ENCODE measurements at regions not wholly inside any gene's neighbourhood (a gene's known extent, or its start where the extent isn't known, plus 50 kb on each side); places are given as distances from the start of the nearest gene placed in this dataset.
A peak's percentile ranks its signal among the peaks of the same experiment; 100 is the strongest.

- ATAC-seq: no peak
- TF ChIP-seq ARNTL (CRISPR knock-in tag; IDR thresholded peaks at IDR 0.05; ENCODE audit: borderline replicate concordance, low read depth) (no peak), CSRNP3 (CRISPR knock-in tag; IDR thresholded peaks at IDR 0.05) (no peak), ZFP30 (CRISPR knock-in tag; IDR thresholded peaks at IDR 0.05) (no peak), ZFP3 (CRISPR knock-in tag; IDR thresholded peaks at IDR 0.05) (no peak), PATZ1 (CRISPR knock-in tag; IDR thresholded peaks at IDR 0.05; ENCODE audit: borderline replicate concordance) (no peak), ESRRG (CRISPR knock-in tag; IDR thresholded peaks at IDR 0.05) (no peak), ZNF70 (CRISPR knock-in tag; IDR thresholded peaks at IDR 0.05) (no peak)
Measured at GRCh38 chr5:167801999-167802398, 489.4 kb upstream of the WWC1 start.

- no peak for ATAC-seq
- peak; percentile 19; the same call in 1 of the 2 replicates for TF ChIP-seq ISL1 (CRISPR knock-in tag; IDR thresholded peaks at IDR 0.05)
- TF ChIP-seq PATZ1 (CRISPR knock-in tag; IDR thresholded peaks at IDR 0.05; ENCODE audit: borderline replicate concordance): no peak
- no peak for TF ChIP-seq GLIS3 (CRISPR knock-in tag; IDR thresholded peaks at IDR 0.05)
- TF ChIP-seq ZNF565 (CRISPR knock-in tag; conservative IDR thresholded peaks at IDR 0.05; ENCODE audit: low read depth): no peak
- no peak for TF ChIP-seq ZC3H10 (CRISPR knock-in tag; IDR thresholded peaks at IDR 0.05)
- TF ChIP-seq ESRRG (CRISPR knock-in tag; IDR thresholded peaks at IDR 0.05): no peak
- TF ChIP-seq POU6F1 (CRISPR knock-in tag; IDR thresholded peaks at IDR 0.05; ENCODE audit: borderline replicate concordance, low read depth): no peak
- no peak for TF ChIP-seq ARNTL (CRISPR knock-in tag; IDR thresholded peaks at IDR 0.05; ENCODE audit: borderline replicate concordance, low read depth)
- TF ChIP-seq BACH2 (CRISPR knock-in tag; IDR thresholded peaks at IDR 0.05; ENCODE audit: borderline replicate concordance): no peak
Measured at GRCh38 chr5:167802755-167803431, 488.6 kb upstream of the WWC1 start.

GRCh38 chr5:167804512-167805220, 486.8 kb upstream of the WWC1 start:
- TF ChIP-seq GLIS3 (CRISPR knock-in tag; IDR thresholded peaks at IDR 0.05): no peak
- TF ChIP-seq ZNF70 (CRISPR knock-in tag; IDR thresholded peaks at IDR 0.05): no peak
- no peak for TF ChIP-seq PPARA (CRISPR knock-in tag; IDR thresholded peaks at IDR 0.05; ENCODE audit: borderline replicate concordance)
- TF ChIP-seq ZNF565 (CRISPR knock-in tag; conservative IDR thresholded peaks at IDR 0.05; ENCODE audit: low read depth): no peak
- no peak for TF ChIP-seq RARB (CRISPR knock-in tag; IDR thresholded peaks at IDR 0.05)
- no peak for TF ChIP-seq SNAI2 (CRISPR knock-in tag; IDR thresholded peaks at IDR 0.05)
- TF ChIP-seq ZFP30 (CRISPR knock-in tag; IDR thresholded peaks at IDR 0.05): no peak
- no peak for TF ChIP-seq BACH2 (CRISPR knock-in tag; IDR thresholded peaks at IDR 0.05; ENCODE audit: borderline replicate concordance)
- no peak for TF ChIP-seq CSDC2 (CRISPR knock-in tag; IDR thresholded peaks at IDR 0.05)
- TF ChIP-seq ZFP3 (CRISPR knock-in tag; IDR thresholded peaks at IDR 0.05): no peak
- no peak for TF ChIP-seq POU6F1 (CRISPR knock-in tag; IDR thresholded peaks at IDR 0.05; ENCODE audit: borderline replicate concordance, low read depth)
- TF ChIP-seq OSR1 (CRISPR knock-in tag; IDR thresholded peaks at IDR 0.05): no peak
- TF ChIP-seq ZC3H10 (CRISPR knock-in tag; IDR thresholded peaks at IDR 0.05): no peak
- no peak for TF ChIP-seq ISL1 (CRISPR knock-in tag; IDR thresholded peaks at IDR 0.05)
- no peak for ATAC-seq

All from SK-N-SH treated with all-trans-retinoic acid at 6 μM for 48 hours (cell line).